ENCODE measurements at regions not wholly inside any gene's neighbourhood (a gene's known extent, or its start where the extent isn't known, plus 50 kb on each side); places are given as distances from the start of the nearest gene placed in this dataset.

- Histone ChIP-seq H3K27me3 (ENCODE audit: control insufficient read depth, insufficient read depth, low read length) (no peaks in the 10 kb centered on the region), H3K27ac (ENCODE audit: low read length) (no peak overlapping the region), H3K36me3 (ENCODE audit: control insufficient read depth, insufficient read depth, low read length) (no peaks in the 10 kb centered on the region), H3K9me3 (ENCODE audit: control insufficient read depth, insufficient read depth, low read depth, low read length) (no peaks in the 10 kb centered on the region), H3K4me1 (ENCODE audit: control insufficient read depth, insufficient read depth, low read length) (no peaks in the 10 kb centered on the region), H3K4me3 (ENCODE audit: low read depth in 2 of 2, low read length in 2 of 2) (no peak overlapping the region)
- no TSS peak for BruUV-seq (replicated peaks)
- in situ Hi-C loops (cut with HindIII; ENCODE audit: low pct_unique_long_range_greater_than_20kb, low sequenced_read_pairs) = no loop called here
- no peak for TF ChIP-seq REST (IDR thresholded peaks at IDR 0.05; ENCODE audit: insufficient read depth in 1 of 2, low read depth in 2 of 2, low read length in 1 of 2)
- ATAC-seq (no peak), DNase-seq (ENCODE audit: low read depth, low spot score) (no peak)
- intact Hi-C loops (cut with micrococcal nuclease; ENCODE audit: unreplicated experiment) = no loop called here
- POLR2A ChIA-PET = no interaction called here
- CTCF ChIA-PET = no interaction called here
Measured at GRCh38 chr1:228999446-229000170, 264.3 kb downstream of the RHOU start.

- no TSS peak for BruUV-seq (replicated peaks)
- ChIA-PET POLR2A (no interaction called here), CTCF (no interaction called here)
- Histone ChIP-seq H3K36me3 (ENCODE audit: control insufficient read depth, insufficient read depth, low read length) (no peaks in the 10 kb centered on the region), H3K27me3 (ENCODE audit: control insufficient read depth, insufficient read depth, low read length) (no peaks in the 10 kb centered on the region), H3K27ac (ENCODE audit: low read length) (no peak overlapping the region), H3K9me3 (ENCODE audit: control insufficient read depth, insufficient read depth, low read depth, low read length) (no peaks in the 10 kb centered on the region), H3K4me3 (ENCODE audit: low read depth in 2 of 2, low read length in 2 of 2) (no peak overlapping the region), H3K4me1 (ENCODE audit: control insufficient read depth, insufficient read depth, low read length) (no peaks in the 10 kb centered on the region)
- in situ Hi-C loops (cut with HindIII; ENCODE audit: low pct_unique_long_range_greater_than_20kb, low sequenced_read_pairs) (no loop called here), intact Hi-C loops (cut with micrococcal nuclease; ENCODE audit: unreplicated experiment) (no loop called here)
- ATAC-seq (no peak), DNase-seq (ENCODE audit: low read depth, low spot score) (no peak)
- TF ChIP-seq, protein P1, sequence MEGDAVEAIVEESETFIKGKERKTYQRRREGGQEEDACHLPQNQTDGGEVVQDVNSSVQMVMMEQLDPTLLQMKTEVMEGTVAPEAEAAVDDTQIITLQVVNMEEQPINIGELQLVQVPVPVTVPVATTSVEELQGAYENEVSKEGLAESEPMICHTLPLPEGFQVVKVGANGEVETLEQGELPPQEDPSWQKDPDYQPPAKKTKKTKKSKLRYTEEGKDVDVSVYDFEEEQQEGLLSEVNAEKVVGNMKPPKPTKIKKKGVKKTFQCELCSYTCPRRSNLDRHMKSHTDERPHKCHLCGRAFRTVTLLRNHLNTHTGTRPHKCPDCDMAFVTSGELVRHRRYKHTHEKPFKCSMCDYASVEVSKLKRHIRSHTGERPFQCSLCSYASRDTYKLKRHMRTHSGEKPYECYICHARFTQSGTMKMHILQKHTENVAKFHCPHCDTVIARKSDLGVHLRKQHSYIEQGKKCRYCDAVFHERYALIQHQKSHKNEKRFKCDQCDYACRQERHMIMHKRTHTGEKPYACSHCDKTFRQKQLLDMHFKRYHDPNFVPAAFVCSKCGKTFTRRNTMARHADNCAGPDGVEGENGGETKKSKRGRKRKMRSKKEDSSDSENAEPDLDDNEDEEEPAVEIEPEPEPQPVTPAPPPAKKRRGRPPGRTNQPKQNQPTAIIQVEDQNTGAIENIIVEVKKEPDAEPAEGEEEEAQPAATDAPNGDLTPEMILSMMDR (IDR thresholded peaks at IDR 0.05) = no peak
- TF ChIP-seq POLR2AphosphoS5 (IDR thresholded peaks at IDR 0.05; ENCODE audit: low read depth, low read length) (no peak), TCF7L2 (IDR thresholded peaks at IDR 0.05; ENCODE audit: low read depth, low read length) (no peak)
Measured at GRCh38 chr1:229000187-229000586, 264.9 kb downstream of the RHOU start.

DNA sequence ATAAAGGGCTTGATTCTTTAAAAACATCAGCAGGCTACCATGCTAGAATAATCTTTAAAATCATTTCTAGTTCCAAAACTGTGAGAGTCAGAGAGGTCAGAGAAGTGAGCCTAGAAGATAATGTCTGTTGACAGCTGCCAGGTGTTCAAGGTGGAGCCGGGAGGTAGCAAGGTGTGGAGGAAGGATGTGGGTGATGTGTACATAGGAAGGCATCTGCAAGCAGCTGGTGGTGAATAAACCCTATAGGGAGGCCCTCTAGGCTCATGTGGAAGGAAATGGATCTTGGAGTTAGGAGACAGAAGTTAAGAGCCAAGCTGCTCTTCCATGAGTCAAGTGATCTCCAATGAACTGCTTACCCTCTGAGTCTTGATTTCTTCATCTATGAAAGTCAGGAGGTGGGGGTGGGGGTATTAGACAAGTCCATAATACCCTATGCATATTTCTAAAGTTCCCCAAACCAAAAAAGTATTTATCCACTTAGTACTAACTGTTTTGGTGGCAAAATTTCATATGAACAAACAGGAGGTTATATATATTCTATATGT, 266.3 kb downstream of the RHOU start:
- no peak for TF ChIP-seq TCF7L2 (IDR thresholded peaks at IDR 0.05; ENCODE audit: low read depth, low read length)
- TF ChIP-seq REST (IDR thresholded peaks at IDR 0.05; ENCODE audit: insufficient read depth in 1 of 2, low read depth in 2 of 2, low read length in 1 of 2) = no peak
- TF ChIP-seq, protein P1 (IDR thresholded peaks at IDR 0.05) = no peak
- TF ChIP-seq SIN3A (IDR thresholded peaks at IDR 0.05; ENCODE audit: borderline replicate concordance, insufficient read depth, low read depth, low read length) = no peak
- TF ChIP-seq POLR2AphosphoS5 (IDR thresholded peaks at IDR 0.05; ENCODE audit: low read depth, low read length) = no peak
- in situ Hi-C loops (cut with HindIII; ENCODE audit: low pct_unique_long_range_greater_than_20kb, low sequenced_read_pairs) (no loop called here), intact Hi-C loops (cut with micrococcal nuclease; ENCODE audit: unreplicated experiment) (no loop called here)
- no peak overlapping the region for H3K4me3 ChIP-seq (ENCODE audit: low read depth in 2 of 2, low read length in 2 of 2)
- no peak for ATAC-seq
- no peaks in the 10 kb centered on the region for H3K27me3 ChIP-seq (ENCODE audit: control insufficient read depth, insufficient read depth, low read length)
- no peak for DNase-seq (ENCODE audit: low read depth, low spot score)
- BruUV-seq (replicated peaks) = no TSS peak
- POLR2A ChIA-PET = no interaction called here
- H3K4me1 ChIP-seq (ENCODE audit: control insufficient read depth, insufficient read depth, low read length) = no peaks in the 10 kb centered on the region
- no peaks in the 10 kb centered on the region for H3K9me3 ChIP-seq (ENCODE audit: control insufficient read depth, insufficient read depth, low read depth, low read length)
- H3K27ac ChIP-seq (ENCODE audit: low read length) = no peak overlapping the region
- H3K36me3 ChIP-seq (ENCODE audit: control insufficient read depth, insufficient read depth, low read length) = no peaks in the 10 kb centered on the region
- CTCF ChIA-PET = no interaction called here

Data from Panc1 (cell line).